H1 (cell line): ENCODE measurements at regions not wholly inside any gene's neighbourhood (a gene's known extent, or its start where the extent isn't known, plus 50 kb on each side); places are given as distances from the start of the nearest gene placed in this dataset.

Experiments
- HDAC6 ChIP-seq: IDR thresholded peaks from one replicate; pipeline ENCODE4 v1.7.1; 2012; ENCODE audit warnings: low read depth, mild to moderate bottlenecking, inconsistent platforms, low read length, moderate library complexity

DNA sequence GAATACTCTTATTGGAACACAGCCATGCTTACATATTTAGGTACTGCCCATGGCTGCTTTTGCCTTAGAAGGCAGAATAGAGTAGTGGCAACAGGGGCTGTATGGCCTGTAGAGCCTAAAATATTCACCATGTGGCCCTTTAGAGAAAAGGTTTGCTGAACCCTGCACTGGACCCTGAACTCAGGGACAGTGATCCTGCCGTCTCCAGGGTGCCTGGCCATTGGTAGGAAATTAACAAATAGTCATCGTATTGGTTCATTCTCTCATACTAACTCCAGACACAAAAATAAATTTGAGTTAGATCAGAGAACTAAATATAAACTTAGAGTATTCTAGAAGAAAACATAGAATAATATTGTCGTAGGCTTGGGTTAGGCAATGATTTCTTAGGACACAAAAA lies 181.4 kb downstream of the BCAS1 start (continued):
- TF ChIP-seq HDAC6 = no peak
- TF ChIP-seq, all 59 proteins: peak for 0
